Brain microvascular endothelial cell (primary cell): ENCODE measurements at regions not wholly inside any gene's neighbourhood (a gene's known extent, or its start where the extent isn't known, plus 50 kb on each side); places are given as distances from the start of the nearest gene placed in this dataset.

ENCODE experiments used
- DNase-seq: peaks from one replicate; pipeline ENCODE4 v3.0.0-alpha.2; 2020
- H3K27ac ChIP-seq: fragments of 250-450 bp; sonication (Bioruptor Pico); 2 replicates; pipeline ENCODE4 v1.5.1; 2020; ENCODE audit warnings: mild to moderate bottlenecking, moderate library complexity
- H3K27me3 ChIP-seq: fragments of 250-450 bp; sonication (Bioruptor Pico); replicated peaks from 2 replicates; pipeline ENCODE4 v1.5.1; 2020; ENCODE audit warnings: mild to moderate bottlenecking
- H3K36me3 ChIP-seq: fragments of 250-450 bp; sonication (Bioruptor Pico); replicated peaks from 2 replicates; pipeline ENCODE4 v1.5.1; 2020; ENCODE audit warnings: mild to moderate bottlenecking
- H3K4me3 ChIP-seq: 2 replicates; pipeline ENCODE4 v1.5.1; 2011; ENCODE audit warnings: low read depth, mild to moderate bottlenecking, control low read depth, low read length, moderate library complexity
- in situ Hi-C: cut with HindIII; loops from 2 replicates; pipeline ENCODE4 v1.10.0; 2017; ENCODE audit warnings: low sequenced_read_pairs, low pct_ligation_motif_present
- TF ChIP-seq, protein P1 (sequence below): IDR thresholded peaks from 2 replicates; pipeline ENCODE4 v1.5.1; 2011; ENCODE audit warnings: low read depth, mild to moderate bottlenecking, moderate library complexity, low read length, control low read depth, inconsistent platforms; ENCODE audit errors: missing control alignments

DNA sequence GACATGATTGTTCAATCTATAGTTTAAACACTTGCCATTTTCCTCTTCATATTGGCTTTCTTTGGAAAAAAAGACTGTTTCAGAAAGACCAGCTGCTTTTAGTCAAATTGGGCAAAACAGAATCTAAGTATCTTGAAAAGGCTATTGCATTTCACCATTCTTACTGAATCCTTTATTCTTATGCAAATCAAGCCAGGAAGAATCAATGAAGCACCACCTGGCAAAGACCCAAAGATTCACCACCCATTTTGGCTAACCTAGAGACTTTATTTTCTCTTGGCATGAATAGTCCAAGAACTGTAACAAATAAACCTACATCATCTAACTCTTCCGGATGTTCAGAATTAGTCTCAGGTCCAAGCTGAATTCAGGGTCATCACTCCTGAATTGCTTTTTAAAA, 71.3 kb upstream of the EYA4 start:
- in situ Hi-C loops, result no loop called here
- TF ChIP-seq, protein P1, sequence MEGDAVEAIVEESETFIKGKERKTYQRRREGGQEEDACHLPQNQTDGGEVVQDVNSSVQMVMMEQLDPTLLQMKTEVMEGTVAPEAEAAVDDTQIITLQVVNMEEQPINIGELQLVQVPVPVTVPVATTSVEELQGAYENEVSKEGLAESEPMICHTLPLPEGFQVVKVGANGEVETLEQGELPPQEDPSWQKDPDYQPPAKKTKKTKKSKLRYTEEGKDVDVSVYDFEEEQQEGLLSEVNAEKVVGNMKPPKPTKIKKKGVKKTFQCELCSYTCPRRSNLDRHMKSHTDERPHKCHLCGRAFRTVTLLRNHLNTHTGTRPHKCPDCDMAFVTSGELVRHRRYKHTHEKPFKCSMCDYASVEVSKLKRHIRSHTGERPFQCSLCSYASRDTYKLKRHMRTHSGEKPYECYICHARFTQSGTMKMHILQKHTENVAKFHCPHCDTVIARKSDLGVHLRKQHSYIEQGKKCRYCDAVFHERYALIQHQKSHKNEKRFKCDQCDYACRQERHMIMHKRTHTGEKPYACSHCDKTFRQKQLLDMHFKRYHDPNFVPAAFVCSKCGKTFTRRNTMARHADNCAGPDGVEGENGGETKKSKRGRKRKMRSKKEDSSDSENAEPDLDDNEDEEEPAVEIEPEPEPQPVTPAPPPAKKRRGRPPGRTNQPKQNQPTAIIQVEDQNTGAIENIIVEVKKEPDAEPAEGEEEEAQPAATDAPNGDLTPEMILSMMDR, result no peak
- no peak overlapping the region for H3K27ac ChIP-seq

GRCh38 chr6:133170602-133171001, 70.6 kb upstream of the EYA4 start:
- in situ Hi-C loops, result no loop called here
- Histone ChIP-seq H3K36me3 (no peaks in the 10 kb centered on the region), H3K27me3 (no peaks in the 10 kb centered on the region), H3K4me3 (no peak overlapping the region), H3K27ac (no peak overlapping the region)
- TF ChIP-seq, protein P1, result no peak
- no peak for DNase-seq

More for the DNA sequence above, 71.3 kb upstream of the EYA4 start:
- Histone ChIP-seq H3K27me3 (no peaks in the 10 kb centered on the region), H3K36me3 (no peaks in the 10 kb centered on the region), H3K4me3 (no peak overlapping the region)
- no peak for DNase-seq

GRCh38 chr6:133171989-133172604, 69.1 kb upstream of the EYA4 start:
- Histone ChIP-seq H3K36me3 (no peaks in the 10 kb centered on the region), H3K4me3 (no peak overlapping the region)
- in situ Hi-C loops, result no loop called here

GRCh38 chr6:133173276-133173675, 67.9 kb upstream of the EYA4 start:
- in situ Hi-C loops, result no loop called here

More at GRCh38 chr6:133171989-133172604, 69.1 kb upstream of the EYA4 start:
- TF ChIP-seq, protein P1, result no peak
- no peak for DNase-seq
- Histone ChIP-seq H3K27ac (no peak overlapping the region), H3K27me3 (no peaks in the 10 kb centered on the region)

DNA sequence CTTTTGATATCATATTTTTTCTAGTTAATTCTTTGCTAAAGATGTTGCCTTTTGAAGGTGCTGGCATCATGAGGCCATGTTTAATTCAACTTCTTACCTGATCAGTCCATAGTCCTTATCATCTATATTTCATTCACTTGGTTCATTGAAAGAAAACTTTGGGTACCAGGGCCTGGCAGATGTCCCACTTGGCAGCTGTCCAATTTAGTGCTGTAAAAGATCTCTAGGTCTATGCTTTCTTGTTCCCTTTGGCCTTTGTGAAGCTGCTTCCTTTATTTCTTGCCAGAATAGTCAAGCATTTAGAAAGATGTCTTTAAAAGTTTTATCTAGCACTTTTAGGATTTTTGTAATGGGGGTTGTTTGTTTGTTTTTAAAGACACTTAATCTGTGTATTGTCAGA, 61.7 kb upstream of the EYA4 start:
- no peak overlapping the region for H3K27ac ChIP-seq
- TF ChIP-seq, protein P1, result no peak

More at GRCh38 chr6:133173276-133173675, 67.9 kb upstream of the EYA4 start:
- no peak for DNase-seq
- no peaks in the 10 kb centered on the region for H3K27me3 ChIP-seq
- H3K27ac ChIP-seq, result no peak overlapping the region
- H3K4me3 ChIP-seq, result no peak overlapping the region
- H3K36me3 ChIP-seq, result no peaks in the 10 kb centered on the region
- TF ChIP-seq, protein P1, result no peak

GRCh38 chr6:133183691-133184090, 57.5 kb upstream of the EYA4 start:
- no peak for DNase-seq
- H3K27ac ChIP-seq, result no peak overlapping the region
- H3K27me3 ChIP-seq, result no peaks in the 10 kb centered on the region
- in situ Hi-C loops, result no loop called here
- H3K4me3 ChIP-seq, result no peak overlapping the region
- H3K36me3 ChIP-seq, result no peaks in the 10 kb centered on the region
- TF ChIP-seq, protein P1, result no peak

More for the DNA sequence above, 61.7 kb upstream of the EYA4 start:
- no peak overlapping the region for H3K4me3 ChIP-seq
- no peaks in the 10 kb centered on the region for H3K27me3 ChIP-seq
- H3K36me3 ChIP-seq, result no peaks in the 10 kb centered on the region
- in situ Hi-C loops, result no loop called here
- no peak for DNase-seq
